GM12872 (cell line): ENCODE measurements at regions not wholly inside any gene's neighbourhood (a gene's known extent, or its start where the extent isn't known, plus 50 kb on each side); places are given as distances from the start of the nearest gene placed in this dataset.

ENCODE experiments used
- CTCF ChIP-seq: IDR thresholded peaks from 3 replicates; pipeline ENCODE4 v1.5.1; 2011; ENCODE audit warnings: low read depth, mild to moderate bottlenecking, low read length, moderate library complexity; ENCODE audit not compliant: insufficient read depth

GRCh38 chr3:99145031-99145430 lies 243.5 kb upstream of the DCBLD2 start:
- TF ChIP-seq CTCF, result no peak

- no peak for TF ChIP-seq CTCF
Observed at GRCh38 chr3:99143493-99143892, 242.0 kb upstream of the DCBLD2 start.

GRCh38 chr3:99134986-99135385 lies 233.5 kb upstream of the DCBLD2 start:
- no peak for TF ChIP-seq CTCF

- no peak for TF ChIP-seq CTCF
Observed at GRCh38 chr3:99131876-99132275, 230.4 kb upstream of the DCBLD2 start.

GRCh38 chr3:99128725-99129505 lies 227.4 kb upstream of the DCBLD2 start:
- no peak for TF ChIP-seq CTCF

- no peak for TF ChIP-seq CTCF
Observed at GRCh38 chr3:99128235-99128634, 226.7 kb upstream of the DCBLD2 start.

GRCh38 chr3:99126316-99126715 lies 224.8 kb upstream of the DCBLD2 start:
- TF ChIP-seq CTCF, result no peak
